ENCODE measurements at regions not wholly inside any gene's neighbourhood (a gene's known extent, or its start where the extent isn't known, plus 50 kb on each side); places are given as distances from the start of the nearest gene placed in this dataset.

- no peaks in the 10 kb centered on the region for H3K27me3 ChIP-seq (ENCODE audit: control insufficient read depth, insufficient read depth, low read length)
- TF ChIP-seq CTCF (IDR thresholded peaks at IDR 0.05; ENCODE audit: insufficient read depth, low read length, poor library complexity, severe bottlenecking), result no peak
- H3K36me3 ChIP-seq (ENCODE audit: control insufficient read depth, insufficient read depth, low read length), result no peaks in the 10 kb centered on the region
- no peak for DNase-seq (ENCODE audit: low read depth)
- H3K4me3 ChIP-seq (ENCODE audit: low read depth, low read length), result no peak overlapping the region
These were observed 216.9 kb downstream of the TLE4 start for GRCh38 chr9:79788662-79789061.

GRCh38 chr9:79781263-79781662 lies 209.5 kb downstream of the TLE4 start:
- no peak for TF ChIP-seq CTCF (IDR thresholded peaks at IDR 0.05; ENCODE audit: insufficient read depth, low read length, poor library complexity, severe bottlenecking)
- DNase-seq (ENCODE audit: low read depth), result no peak
- H3K36me3 ChIP-seq (ENCODE audit: control insufficient read depth, insufficient read depth, low read length), result no peaks in the 10 kb centered on the region
- no peak overlapping the region for H3K4me3 ChIP-seq (ENCODE audit: low read depth, low read length)
- no peaks in the 10 kb centered on the region for H3K27me3 ChIP-seq (ENCODE audit: control insufficient read depth, insufficient read depth, low read length)

DNA sequence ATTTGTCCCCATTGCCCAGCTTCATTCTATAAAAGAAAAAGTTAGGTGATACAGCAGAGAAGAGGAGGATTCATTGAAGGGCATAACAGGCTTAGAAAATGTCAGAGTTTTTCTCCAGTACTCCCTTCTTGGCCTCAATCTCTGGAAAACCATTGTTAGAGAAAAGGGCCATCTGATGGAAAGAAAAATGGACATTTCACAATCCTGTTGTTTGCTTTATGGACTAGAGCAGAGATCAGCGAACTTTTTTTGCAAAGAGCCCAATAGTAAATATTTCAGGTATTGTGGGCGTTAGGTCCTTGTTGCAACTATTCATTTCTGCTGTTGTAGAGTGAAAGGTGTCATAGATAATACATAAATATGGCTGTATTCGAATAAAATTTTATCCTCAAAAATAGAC lies 208.8 kb downstream of the TLE4 start:
- DNase-seq (ENCODE audit: low read depth), result no peak
- H3K36me3 ChIP-seq (ENCODE audit: control insufficient read depth, insufficient read depth, low read length), result no peaks in the 10 kb centered on the region
- no peak for TF ChIP-seq CTCF (IDR thresholded peaks at IDR 0.05; ENCODE audit: insufficient read depth, low read length, poor library complexity, severe bottlenecking)
- no peak overlapping the region for H3K4me3 ChIP-seq (ENCODE audit: low read depth, low read length)
- no peaks in the 10 kb centered on the region for H3K27me3 ChIP-seq (ENCODE audit: control insufficient read depth, insufficient read depth, low read length)

DNA sequence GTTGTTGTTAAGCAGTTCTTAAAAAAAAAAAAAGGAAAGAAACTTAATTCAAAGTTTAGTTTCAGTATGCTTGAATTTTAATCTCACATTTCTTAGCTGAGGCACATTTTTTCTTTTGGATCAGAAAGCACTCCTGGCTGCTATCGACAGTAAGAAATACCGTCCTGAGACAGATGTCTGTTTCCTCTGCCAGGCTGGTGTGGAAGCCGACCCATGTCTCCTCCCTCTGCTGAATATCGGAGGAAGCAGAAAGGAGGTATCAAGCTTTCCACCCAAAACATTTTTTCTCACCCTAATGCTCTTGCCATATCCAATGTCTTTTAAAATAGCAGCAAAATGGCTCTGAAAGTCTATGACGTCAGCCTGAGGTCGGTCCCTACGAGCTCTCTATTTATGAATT lies 208.1 kb downstream of the TLE4 start:
- no peak for TF ChIP-seq CTCF (IDR thresholded peaks at IDR 0.05; ENCODE audit: insufficient read depth, low read length, poor library complexity, severe bottlenecking)
- DNase-seq (ENCODE audit: low read depth), result no peak
- no peaks in the 10 kb centered on the region for H3K36me3 ChIP-seq (ENCODE audit: control insufficient read depth, insufficient read depth, low read length)
- no peak overlapping the region for H3K4me3 ChIP-seq (ENCODE audit: low read depth, low read length)
- H3K27me3 ChIP-seq (ENCODE audit: control insufficient read depth, insufficient read depth, low read length), result no peaks in the 10 kb centered on the region

- no peak for TF ChIP-seq CTCF (IDR thresholded peaks at IDR 0.05; ENCODE audit: insufficient read depth, low read length, poor library complexity, severe bottlenecking)
- H3K27me3 ChIP-seq (ENCODE audit: control insufficient read depth, insufficient read depth, low read length), result no peaks in the 10 kb centered on the region
- DNase-seq (ENCODE audit: low read depth), result no peak
- no peak overlapping the region for H3K4me3 ChIP-seq (ENCODE audit: low read depth, low read length)
- H3K36me3 ChIP-seq (ENCODE audit: control insufficient read depth, insufficient read depth, low read length), result no peaks in the 10 kb centered on the region
These were observed 206.8 kb downstream of the TLE4 start for GRCh38 chr9:79778581-79778980.

- Histone ChIP-seq H3K36me3 (ENCODE audit: control insufficient read depth, insufficient read depth, low read length) (no peaks in the 10 kb centered on the region), H3K27me3 (ENCODE audit: control insufficient read depth, insufficient read depth, low read length) (no peaks in the 10 kb centered on the region), H3K4me3 (ENCODE audit: low read depth, low read length) (no peak overlapping the region)
- no peak for TF ChIP-seq CTCF (IDR thresholded peaks at IDR 0.05; ENCODE audit: insufficient read depth, low read length, poor library complexity, severe bottlenecking)
- no peak for DNase-seq (ENCODE audit: low read depth)
These were observed 204.8 kb downstream of the TLE4 start for GRCh38 chr9:79776581-79776980.

Data from kidney epithelial cell (primary cell).